Progenitor cell of endocrine pancreas (in vitro differentiated cells): ENCODE measurements at regions not wholly inside any gene's neighbourhood (a gene's known extent, or its start where the extent isn't known, plus 50 kb on each side); places are given as distances from the start of the nearest gene placed in this dataset.

ENCODE experiments used
- DNase-seq: peaks from one replicate; pipeline ENCODE4 v3.0.0; 2021; ENCODE audit warnings: low spot score; ENCODE audit not compliant: unreplicated experiment
- H3K27ac Mint-ChIP-seq: 2 replicates; pipeline ENCODE4 v1.8.0; 2021; ENCODE audit warnings: mild to moderate bottlenecking, moderate library complexity, mixed read lengths
- H3K27me3 Mint-ChIP-seq: 2 replicates; pipeline ENCODE4 v1.8.0; 2021; ENCODE audit warnings: mixed read lengths
- H3K36me3 Mint-ChIP-seq: 2 replicates; pipeline ENCODE4 v1.8.0; 2022; ENCODE audit warnings: mixed read lengths; ENCODE audit not compliant: insufficient read depth
- H3K4me1 Mint-ChIP-seq: 2 replicates; pipeline ENCODE4 v1.8.0; 2021; ENCODE audit warnings: low read depth, mixed read lengths
- H3K4me3 Mint-ChIP-seq: 2 replicates; pipeline ENCODE4 v1.8.0; 2021; ENCODE audit warnings: low read depth, mild to moderate bottlenecking, moderate library complexity, mixed read lengths
- H3K9me3 Mint-ChIP-seq: 2 replicates; pipeline ENCODE4 v1.8.0; 2021; ENCODE audit warnings: low read depth, mixed read lengths
- CTCF ChIP-seq: fragments of 200-600 bp; sonication (generic); IDR thresholded peaks from one replicate; pipeline ENCODE4 v1.5.0; 2021; ENCODE audit warnings: antibody characterized with exemption, mild to moderate bottlenecking; ENCODE audit not compliant: unreplicated experiment

- H3K27ac Mint-ChIP-seq = no peak overlapping the region
- H3K36me3 Mint-ChIP-seq = no peaks in the 10 kb centered on the region
- H3K4me3 Mint-ChIP-seq = no peak overlapping the region
- no peak for TF ChIP-seq CTCF
- peaks cover 4% of the 10 kb centered on the region for H3K27me3 Mint-ChIP-seq
- no peak for DNase-seq
- no peaks in the 10 kb centered on the region for H3K9me3 Mint-ChIP-seq
- H3K4me1 Mint-ChIP-seq = no peaks in the 10 kb centered on the region
Measured at GRCh38 chr1:58149271-58149812, 397.2 kb downstream of the OMA1 start.

DNA sequence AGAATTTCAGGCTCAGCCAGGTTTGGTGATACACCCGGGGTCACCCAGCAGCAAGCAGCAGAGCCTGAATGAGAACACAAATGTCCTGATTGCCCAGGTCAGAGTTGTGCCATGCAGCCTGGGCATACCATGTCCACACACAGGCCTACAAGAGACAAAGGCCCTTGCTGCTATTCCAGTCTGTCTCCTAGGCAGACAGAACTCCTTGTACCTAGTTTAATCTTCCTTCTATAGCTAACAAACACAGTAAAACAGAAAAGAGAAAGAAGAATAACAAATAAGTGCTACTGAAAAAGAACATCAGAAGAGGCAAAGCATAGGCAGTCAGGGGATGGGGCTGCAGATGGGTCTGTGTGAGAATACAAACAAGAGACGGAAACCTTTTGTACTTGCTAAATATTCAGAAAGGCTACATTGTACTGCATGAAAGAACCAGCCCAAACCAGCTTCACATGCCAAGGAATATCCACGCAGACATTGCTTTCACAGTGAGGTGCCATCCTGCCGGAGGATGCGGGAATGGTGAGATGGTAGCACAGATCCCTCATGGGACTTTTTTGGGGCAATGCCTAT is 401.7 kb downstream of the OMA1 start:
- DNase-seq = no peak
- H3K36me3 Mint-ChIP-seq = no peaks in the 10 kb centered on the region
- H3K27me3 Mint-ChIP-seq = peaks cover 3% of the 10 kb centered on the region
- H3K4me3 Mint-ChIP-seq = no peak overlapping the region
- H3K9me3 Mint-ChIP-seq = no peaks in the 10 kb centered on the region
- TF ChIP-seq CTCF = no peak
- no peaks in the 10 kb centered on the region for H3K4me1 Mint-ChIP-seq
- no peak overlapping the region for H3K27ac Mint-ChIP-seq

GRCh38 chr1:58143972-58144697 is 402.4 kb downstream of the OMA1 start:
- DNase-seq = no peak
- Mint-ChIP-seq H3K9me3 (no peaks in the 10 kb centered on the region), H3K27ac (no peak overlapping the region), H3K36me3 (no peaks in the 10 kb centered on the region), H3K4me1 (no peaks in the 10 kb centered on the region), H3K27me3 (peaks cover 3% of the 10 kb centered on the region), H3K4me3 (no peak overlapping the region)
- TF ChIP-seq CTCF = no peak

DNA sequence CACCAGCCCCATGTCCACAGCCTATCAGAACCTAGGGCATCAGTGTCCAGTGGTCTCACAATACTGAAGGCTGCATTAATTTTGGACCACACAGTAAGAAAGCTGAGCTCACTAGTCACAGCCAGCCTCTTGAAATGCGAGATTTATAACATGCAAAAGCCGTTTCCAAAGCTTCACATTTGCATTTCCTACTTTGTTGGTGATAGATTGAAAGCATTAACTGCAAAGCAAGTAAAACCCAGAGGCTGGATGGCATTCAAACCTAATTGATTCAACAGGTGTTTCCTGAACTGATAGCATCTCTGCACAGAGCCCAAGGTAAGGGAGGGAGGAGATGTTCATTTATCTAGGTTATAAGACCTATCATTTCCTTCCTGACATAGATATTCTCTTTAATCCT is 410.1 kb downstream of the OMA1 start:
- H3K4me3 Mint-ChIP-seq = no peak overlapping the region
- no peaks in the 10 kb centered on the region for H3K4me1 Mint-ChIP-seq
- H3K36me3 Mint-ChIP-seq = no peaks in the 10 kb centered on the region
- DNase-seq = no peak
- H3K9me3 Mint-ChIP-seq = no peaks in the 10 kb centered on the region
- H3K27ac Mint-ChIP-seq = no peak overlapping the region
- TF ChIP-seq CTCF = no peak
- H3K27me3 Mint-ChIP-seq = peaks cover 5% of the 10 kb centered on the region

DNA sequence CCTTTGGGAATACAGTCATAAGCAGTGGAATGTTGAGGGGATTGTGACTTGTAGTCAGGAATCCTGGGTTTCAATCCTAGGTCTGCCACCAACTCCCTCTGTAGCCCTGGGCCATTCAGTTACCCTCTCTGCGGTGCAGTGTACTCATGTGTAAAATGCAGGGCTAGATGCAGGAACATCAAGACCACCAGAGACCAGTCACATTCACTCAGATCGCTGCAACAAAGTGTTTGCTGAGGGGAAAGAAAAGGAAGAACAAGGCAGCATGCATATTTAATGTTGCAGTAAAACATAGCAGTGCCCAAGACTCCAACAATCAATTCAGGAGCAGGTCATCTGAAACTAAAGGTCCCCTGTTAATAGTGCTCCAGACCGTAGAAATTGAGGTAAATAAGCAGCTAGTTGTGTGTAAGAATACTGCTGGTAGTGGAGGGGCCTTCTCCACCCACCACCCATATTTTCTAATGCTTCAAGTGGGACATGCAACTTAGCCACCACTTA is 410.7 kb downstream of the OMA1 start:
- no peaks in the 10 kb centered on the region for H3K9me3 Mint-ChIP-seq
- no peak for TF ChIP-seq CTCF
- H3K36me3 Mint-ChIP-seq = no peaks in the 10 kb centered on the region
- no peak for DNase-seq
- H3K4me1 Mint-ChIP-seq = no peaks in the 10 kb centered on the region
- no peak overlapping the region for H3K27ac Mint-ChIP-seq
- peaks cover 5% of the 10 kb centered on the region for H3K27me3 Mint-ChIP-seq
- H3K4me3 Mint-ChIP-seq = no peak overlapping the region
